Left lung (tissue), 4 donors: ENCODE measurements at regions not wholly inside any gene's neighbourhood (a gene's known extent, or its start where the extent isn't known, plus 50 kb on each side); places are given as distances from the start of the nearest gene placed in this dataset.

ENCODE experiments used
- ATAC-seq: fragments of 200-7000 bp; cut with Tn5 transposase; one replicate; pipeline ENCODE4 v1.9.1; 2020; ENCODE audit warnings: moderate library complexity
- DNase-seq, 4 donors: peaks; one replicate each; pipeline ENCODE4 v3.0.0-alpha.2; 2013 to 2020
- H3K27ac ChIP-seq, 2 donors: fragments of 200-600 bp; sonication (generic) in 1 of 2; one replicate each; pipeline versions ENCODE4 v1.5.0 to v1.8.0; 2020 to 2021
- H3K27me3 ChIP-seq, 2 donors: fragments of 200-600 bp; sonication (generic) in 1 of 2; one replicate each; pipeline versions ENCODE4 v1.5.0 to v1.8.0; 2020 to 2021
- H3K36me3 ChIP-seq, 2 donors: fragments of 200-600 bp; sonication (generic) in 1 of 2; one replicate each; pipeline versions ENCODE4 v1.5.0 to v1.8.0; 2020 to 2021
- H3K4me1 ChIP-seq, 2 donors: fragments of 200-600 bp; one replicate each; pipeline ENCODE4 v1.8.0; 2021
- H3K4me3 ChIP-seq, 2 donors: fragments of 200-600 bp; sonication (generic) in 1 of 2; one replicate each; pipeline versions ENCODE4 v1.5.0 to v1.8.0; 2020 to 2021; ENCODE audit warnings: mild to moderate bottlenecking in 1 of 2
- H3K9me3 ChIP-seq, 2 donors: fragments of 200-600 bp; sonication (generic) in 1 of 2; one replicate each; pipeline versions ENCODE4 v1.5.0 to v1.8.0; 2020 to 2021
- CTCF ChIP-seq, 2 donors: fragments of 200-600 bp; sonication (generic) in 1 of 2; IDR thresholded peaks; one replicate each; pipeline versions ENCODE4 v1.5.0 to v1.8.0; 2021; ENCODE audit warnings: antibody characterized with exemption in 2 of 2
- intact Hi-C, 2 donors: fragments of 100-400 bp; cut with DNase I; formaldehyde crosslinking; loops; one replicate each; pipeline versions ENCODE4 v1.11.2 to v1.14.2; 2022
- donor health status: DM: no; HTN: yes; CAD: no.
- donor health status: DM: no; HTN: no; CAD: no.

GRCh38 chr11:11774928-11775327, 66.8 kb upstream of the USP47 start:
- H3K27ac ChIP-seq = no peak overlapping the region
- intact Hi-C loops = no loop called here
- no peaks in the 10 kb centered on the region for H3K36me3 ChIP-seq
- H3K4me3 ChIP-seq = no peak overlapping the region
- H3K27me3 ChIP-seq = peaks cover 0 to 16% of the 10 kb centered on the region in 2 donors
- ATAC-seq (no peak), DNase-seq (no peak)
- H3K9me3 ChIP-seq = no peaks in the 10 kb centered on the region
- no peak for TF ChIP-seq CTCF (IDR thresholded peaks at IDR 0.05)
- H3K4me1 ChIP-seq = no peaks in the 10 kb centered on the region

- H3K4me3 ChIP-seq = no peak overlapping the region
- H3K27me3 ChIP-seq = peaks cover 0 to 6% of the 10 kb centered on the region in 2 donors
- ATAC-seq (no peak), DNase-seq (no peak)
- H3K36me3 ChIP-seq = no peaks in the 10 kb centered on the region
- intact Hi-C loops = no loop called here
- no peaks in the 10 kb centered on the region for H3K4me1 ChIP-seq
- no peak overlapping the region for H3K27ac ChIP-seq
- no peaks in the 10 kb centered on the region for H3K9me3 ChIP-seq
- no peak for TF ChIP-seq CTCF (IDR thresholded peaks at IDR 0.05)
These were observed 68.8 kb upstream of the USP47 start for GRCh38 chr11:11772865-11773515.

GRCh38 chr11:11770921-11771486, 70.8 kb upstream of the USP47 start:
- DNase-seq (no peak), ATAC-seq (no peak)
- Histone ChIP-seq H3K36me3 (no peaks in the 10 kb centered on the region), H3K9me3 (no peaks in the 10 kb centered on the region), H3K4me1 (no peaks in the 10 kb centered on the region), H3K4me3 (no peak overlapping the region), H3K27me3 (no peaks in the 10 kb centered on the region), H3K27ac (no peak overlapping the region)
- intact Hi-C loops = no loop called here
- no peak for TF ChIP-seq CTCF (IDR thresholded peaks at IDR 0.05)

- Histone ChIP-seq H3K27me3 (no peaks in the 10 kb centered on the region), H3K27ac (no peak overlapping the region), H3K4me1 (no peaks in the 10 kb centered on the region), H3K9me3 (no peaks in the 10 kb centered on the region), H3K4me3 (no peak overlapping the region), H3K36me3 (no peaks in the 10 kb centered on the region)
- intact Hi-C loops = no loop called here
- ATAC-seq (no peak), DNase-seq (no peak)
- TF ChIP-seq CTCF (IDR thresholded peaks at IDR 0.05) = no peak
These were observed 71.5 kb upstream of the USP47 start for GRCh38 chr11:11770296-11770695.

- Histone ChIP-seq H3K27me3 (no peaks in the 10 kb centered on the region), H3K4me1 (no peaks in the 10 kb centered on the region), H3K27ac (no peak overlapping the region), H3K9me3 (no peaks in the 10 kb centered on the region), H3K4me3 (no peak overlapping the region), H3K36me3 (no peaks in the 10 kb centered on the region)
- DNase-seq (no peak), ATAC-seq (no peak)
- intact Hi-C loops = no loop called here
- TF ChIP-seq CTCF (IDR thresholded peaks at IDR 0.05) = no peak
These were observed 72.0 kb upstream of the USP47 start for GRCh38 chr11:11769782-11770181.
